ENCODE measurements at regions not wholly inside any gene's neighbourhood (a gene's known extent, or its start where the extent isn't known, plus 50 kb on each side); places are given as distances from the start of the nearest gene placed in this dataset.

GRCh38 chr10:29962166-29962850 lies 97.1 kb downstream of the JCAD start:
- DNase-seq = no peak

- DNase-seq = no peak
These were observed 98.0 kb downstream of the JCAD start for GRCh38 chr10:29961351-29961750.

GRCh38 chr10:29960261-29960660 lies 99.1 kb downstream of the JCAD start:
- DNase-seq = no peak

GRCh38 chr10:29959586-29959985 lies 99.8 kb downstream of the JCAD start:
- no peak for DNase-seq

GRCh38 chr10:29958440-29958839 lies 100.9 kb downstream of the JCAD start:
- no peak for DNase-seq

GRCh38 chr10:29957907-29958331 lies 101.5 kb downstream of the JCAD start:
- no peak for DNase-seq

GRCh38 chr10:29957236-29957635 lies 102.2 kb downstream of the JCAD start:
- DNase-seq = no peak

GRCh38 chr10:29956335-29956924 lies 103.0 kb downstream of the JCAD start:
- no peak for DNase-seq

- DNase-seq = no peak
These were observed 104.0 kb downstream of the JCAD start for GRCh38 chr10:29955329-29955935.

- DNase-seq = no peak
These were observed 107.9 kb downstream of the JCAD start for GRCh38 chr10:29951441-29951931.

- no peak for DNase-seq
These were observed 109.0 kb downstream of the JCAD start for GRCh38 chr10:29950391-29950790.

GRCh38 chr10:29949411-29950011 lies 109.9 kb downstream of the JCAD start:
- no peak for DNase-seq

- DNase-seq = no peak
These were observed 110.5 kb downstream of the JCAD start for GRCh38 chr10:29948881-29949355.

GRCh38 chr10:29947701-29948060 lies 111.7 kb downstream of the JCAD start:
- no peak for DNase-seq

- DNase-seq = no peak
These were observed 112.3 kb downstream of the JCAD start for GRCh38 chr10:29946953-29947700.

GRCh38 chr10:29946614-29946952 lies 112.8 kb downstream of the JCAD start:
- no peak for DNase-seq

GRCh38 chr10:29941476-29941875 lies 117.9 kb downstream of the JCAD start:
- no peak for DNase-seq

GRCh38 chr10:29932991-29933390 lies 126.4 kb downstream of the JCAD start:
- no peak for DNase-seq

- no peak for DNase-seq
These were observed 127.6 kb downstream of the JCAD start for GRCh38 chr10:29931833-29932232.

- no peak for DNase-seq
These were observed 130.4 kb downstream of the JCAD start for GRCh38 chr10:29929006-29929405.

GRCh38 chr10:29926693-29927048 lies 132.7 kb downstream of the JCAD start:
- DNase-seq = no peak

- DNase-seq = no peak
These were observed 133.4 kb downstream of the JCAD start for GRCh38 chr10:29925771-29926692.
